ENCODE measurements at regions not wholly inside any gene's neighbourhood (a gene's known extent, or its start where the extent isn't known, plus 50 kb on each side); places are given as distances from the start of the nearest gene placed in this dataset.
"Not testable (repeated sequence)": the region's sequence is repeated elsewhere in the genome, so short reads cannot be mapped to it uniquely, and the experiment has no call there.

GRCh38 chr6:22766979-22767378 is 197.6 kb downstream of the HDGFL1 start:
- peak; percentile 17; the same call in 1 of the 2 replicates for TF ChIP-seq CTCF (conservative IDR thresholded peaks at IDR 0.05; ENCODE audit: low read length)
- no peak overlapping the region for H3K4me3 ChIP-seq (ENCODE audit: low read length)
- no peak for DNase-seq (ENCODE audit: low read depth)

- TF ChIP-seq CTCF (conservative IDR thresholded peaks at IDR 0.05; ENCODE audit: low read length), result no peak
- no peak for DNase-seq (ENCODE audit: low read depth)
- H3K4me3 ChIP-seq (ENCODE audit: low read length), result no peak overlapping the region
Measured at GRCh38 chr6:22770054-22770453, 200.7 kb downstream of the HDGFL1 start.

DNA sequence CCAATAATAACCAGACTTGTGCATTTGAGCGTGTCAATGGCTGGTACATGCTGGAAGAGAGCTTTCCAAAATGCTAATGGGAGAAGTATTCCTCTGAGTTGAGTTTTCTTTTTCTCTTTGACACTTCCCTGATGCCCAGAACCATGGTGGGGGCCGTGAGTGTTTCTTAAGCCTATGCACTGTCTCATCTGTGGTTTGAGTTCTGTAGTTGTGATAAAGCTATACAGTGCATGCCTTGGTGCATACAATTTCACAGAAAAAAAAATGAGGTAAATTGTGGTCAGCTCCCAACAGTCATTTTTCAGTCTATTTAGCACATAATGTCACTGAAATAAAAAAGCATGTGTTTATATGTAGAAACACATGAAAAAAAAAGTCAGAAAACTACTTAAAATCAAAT is 204.8 kb downstream of the HDGFL1 start:
- no peak for TF ChIP-seq CTCF (conservative IDR thresholded peaks at IDR 0.05; ENCODE audit: low read length)

DNA sequence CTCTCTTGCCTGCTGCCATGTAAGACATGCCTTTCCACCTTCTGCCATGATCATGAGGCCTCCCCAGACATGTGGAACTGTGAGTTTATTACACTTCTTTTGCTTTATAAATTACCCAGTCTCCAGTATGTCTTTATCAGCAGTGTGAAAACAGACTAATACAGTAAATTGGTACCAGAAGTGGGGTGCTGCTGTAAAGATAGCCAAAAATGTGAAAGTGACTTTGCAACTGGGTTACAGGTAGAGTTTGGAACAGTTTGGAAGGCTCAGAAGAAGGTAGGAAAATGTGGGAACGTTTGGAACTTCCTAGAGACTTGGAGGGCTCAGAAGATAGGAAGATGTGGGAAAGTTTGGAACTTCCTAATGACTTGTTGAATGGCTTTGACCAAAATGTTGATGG is 209.1 kb downstream of the HDGFL1 start:
- not testable (repeated sequence) for DNase-seq (ENCODE audit: low read depth); H3K4me3 ChIP-seq (ENCODE audit: low read length)

More for the DNA sequence above, 204.8 kb downstream of the HDGFL1 start:
- no peak overlapping the region for H3K4me3 ChIP-seq (ENCODE audit: low read length)
- DNase-seq (ENCODE audit: low read depth), result no peak

DNA sequence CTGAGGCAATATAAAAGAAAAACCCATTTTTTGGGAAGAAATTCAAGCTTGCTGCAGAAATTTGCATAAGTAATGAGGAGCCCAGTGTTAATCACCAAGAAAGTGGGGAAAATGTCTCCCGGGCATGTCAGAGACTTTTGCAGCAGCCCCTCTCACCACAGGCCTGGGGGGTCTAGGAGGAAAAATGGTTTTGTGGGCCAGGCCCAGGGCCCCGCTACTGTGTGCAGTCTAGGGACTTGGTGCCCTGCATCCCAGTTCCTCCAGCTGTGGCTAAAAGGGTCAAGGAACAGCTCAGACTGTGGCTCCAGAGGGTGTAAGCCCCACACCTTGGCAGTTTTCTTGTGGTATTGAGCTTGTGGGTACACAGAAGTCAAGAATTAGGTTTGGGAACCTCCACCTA is 209.7 kb downstream of the HDGFL1 start:
- H3K4me3 ChIP-seq (ENCODE audit: low read length), result no peak overlapping the region
- TF ChIP-seq CTCF (conservative IDR thresholded peaks at IDR 0.05; ENCODE audit: low read length), result no peak
- DNase-seq (ENCODE audit: low read depth), result no peak

DNA sequence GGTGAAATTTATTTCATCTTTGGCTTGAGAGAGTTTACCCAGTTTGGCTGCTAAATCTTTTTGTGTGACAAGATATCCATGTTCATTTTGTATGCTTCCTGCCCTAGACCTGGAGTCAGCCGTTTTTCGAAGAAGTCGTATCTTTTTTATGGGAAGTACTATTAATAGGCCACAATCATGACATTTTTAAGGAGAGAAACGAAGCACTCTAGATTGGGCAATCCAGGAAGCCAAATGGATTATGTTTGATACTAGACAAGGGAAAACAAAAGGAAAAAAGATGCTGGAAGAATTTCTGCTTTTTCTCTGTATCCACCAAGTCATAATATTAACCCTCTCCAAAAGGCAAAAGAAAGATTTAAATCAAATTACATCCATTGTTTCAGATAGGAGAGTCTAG is 214.6 kb downstream of the HDGFL1 start:
- no peak overlapping the region for H3K4me3 ChIP-seq (ENCODE audit: low read length)
- TF ChIP-seq CTCF (conservative IDR thresholded peaks at IDR 0.05; ENCODE audit: low read length), result no peak
- DNase-seq (ENCODE audit: low read depth), result no peak

GRCh38 chr6:22784601-22785410 is 215.4 kb downstream of the HDGFL1 start:
- no peak overlapping the region for H3K4me3 ChIP-seq (ENCODE audit: low read length)
- TF ChIP-seq CTCF (conservative IDR thresholded peaks at IDR 0.05; ENCODE audit: low read length), result no peak
- no peak for DNase-seq (ENCODE audit: low read depth)
